ENCODE measurements at regions not wholly inside any gene's neighbourhood (a gene's known extent, or its start where the extent isn't known, plus 50 kb on each side); places are given as distances from the start of the nearest gene placed in this dataset.

DNA sequence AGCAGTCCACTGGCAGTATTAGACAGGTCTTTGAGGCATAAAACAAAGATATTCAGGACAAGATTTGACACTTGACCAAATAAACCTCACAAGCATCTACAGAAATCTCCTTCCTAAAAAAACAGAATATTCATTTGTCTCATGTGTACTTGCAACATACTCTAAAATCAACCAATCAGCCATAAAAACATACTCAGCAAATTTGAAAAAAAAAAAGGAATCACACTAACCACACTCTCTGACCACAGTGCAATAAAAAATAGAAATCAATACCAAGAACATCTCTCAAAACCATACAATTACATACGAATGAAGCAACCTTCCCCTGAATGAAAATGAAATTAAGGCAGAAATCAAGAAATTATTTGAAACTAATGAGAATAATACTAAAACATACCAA is 591.3 kb downstream of the FAM133A start:
- TF ChIP-seq MAX (IDR thresholded peaks at IDR 0.05), result no peak
- TF ChIP-seq, protein P1, sequence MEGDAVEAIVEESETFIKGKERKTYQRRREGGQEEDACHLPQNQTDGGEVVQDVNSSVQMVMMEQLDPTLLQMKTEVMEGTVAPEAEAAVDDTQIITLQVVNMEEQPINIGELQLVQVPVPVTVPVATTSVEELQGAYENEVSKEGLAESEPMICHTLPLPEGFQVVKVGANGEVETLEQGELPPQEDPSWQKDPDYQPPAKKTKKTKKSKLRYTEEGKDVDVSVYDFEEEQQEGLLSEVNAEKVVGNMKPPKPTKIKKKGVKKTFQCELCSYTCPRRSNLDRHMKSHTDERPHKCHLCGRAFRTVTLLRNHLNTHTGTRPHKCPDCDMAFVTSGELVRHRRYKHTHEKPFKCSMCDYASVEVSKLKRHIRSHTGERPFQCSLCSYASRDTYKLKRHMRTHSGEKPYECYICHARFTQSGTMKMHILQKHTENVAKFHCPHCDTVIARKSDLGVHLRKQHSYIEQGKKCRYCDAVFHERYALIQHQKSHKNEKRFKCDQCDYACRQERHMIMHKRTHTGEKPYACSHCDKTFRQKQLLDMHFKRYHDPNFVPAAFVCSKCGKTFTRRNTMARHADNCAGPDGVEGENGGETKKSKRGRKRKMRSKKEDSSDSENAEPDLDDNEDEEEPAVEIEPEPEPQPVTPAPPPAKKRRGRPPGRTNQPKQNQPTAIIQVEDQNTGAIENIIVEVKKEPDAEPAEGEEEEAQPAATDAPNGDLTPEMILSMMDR (IDR thresholded peaks at IDR 0.05; ENCODE audit: low read depth, low read length, missing input control), result no peak
- TF ChIP-seq HNF4G (IDR thresholded peaks at IDR 0.05), result no peak
- TF ChIP-seq SP1 (IDR thresholded peaks at IDR 0.05), result no peak
- no peak for TF ChIP-seq TAF1 (conservative IDR thresholded peaks at IDR 0.05)
- TF ChIP-seq RAD21 (IDR thresholded peaks at IDR 0.05), result no peak
- no peak for TF ChIP-seq JUND (IDR thresholded peaks at IDR 0.05)
- TF ChIP-seq, protein P2, sequence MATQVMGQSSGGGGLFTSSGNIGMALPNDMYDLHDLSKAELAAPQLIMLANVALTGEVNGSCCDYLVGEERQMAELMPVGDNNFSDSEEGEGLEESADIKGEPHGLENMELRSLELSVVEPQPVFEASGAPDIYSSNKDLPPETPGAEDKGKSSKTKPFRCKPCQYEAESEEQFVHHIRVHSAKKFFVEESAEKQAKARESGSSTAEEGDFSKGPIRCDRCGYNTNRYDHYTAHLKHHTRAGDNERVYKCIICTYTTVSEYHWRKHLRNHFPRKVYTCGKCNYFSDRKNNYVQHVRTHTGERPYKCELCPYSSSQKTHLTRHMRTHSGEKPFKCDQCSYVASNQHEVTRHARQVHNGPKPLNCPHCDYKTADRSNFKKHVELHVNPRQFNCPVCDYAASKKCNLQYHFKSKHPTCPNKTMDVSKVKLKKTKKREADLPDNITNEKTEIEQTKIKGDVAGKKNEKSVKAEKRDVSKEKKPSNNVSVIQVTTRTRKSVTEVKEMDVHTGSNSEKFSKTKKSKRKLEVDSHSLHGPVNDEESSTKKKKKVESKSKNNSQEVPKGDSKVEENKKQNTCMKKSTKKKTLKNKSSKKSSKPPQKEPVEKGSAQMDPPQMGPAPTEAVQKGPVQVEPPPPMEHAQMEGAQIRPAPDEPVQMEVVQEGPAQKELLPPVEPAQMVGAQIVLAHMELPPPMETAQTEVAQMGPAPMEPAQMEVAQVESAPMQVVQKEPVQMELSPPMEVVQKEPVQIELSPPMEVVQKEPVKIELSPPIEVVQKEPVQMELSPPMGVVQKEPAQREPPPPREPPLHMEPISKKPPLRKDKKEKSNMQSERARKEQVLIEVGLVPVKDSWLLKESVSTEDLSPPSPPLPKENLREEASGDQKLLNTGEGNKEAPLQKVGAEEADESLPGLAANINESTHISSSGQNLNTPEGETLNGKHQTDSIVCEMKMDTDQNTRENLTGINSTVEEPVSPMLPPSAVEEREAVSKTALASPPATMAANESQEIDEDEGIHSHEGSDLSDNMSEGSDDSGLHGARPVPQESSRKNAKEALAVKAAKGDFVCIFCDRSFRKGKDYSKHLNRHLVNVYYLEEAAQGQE (IDR thresholded peaks at IDR 0.05), result no peak
- TF ChIP-seq ATF3 (IDR thresholded peaks at IDR 0.05), result no peak
- no peak for TF ChIP-seq YY1 (IDR thresholded peaks at IDR 0.05)
- no peak for TF ChIP-seq FOXA1 (IDR thresholded peaks at IDR 0.05)
- TF ChIP-seq RXRA (IDR thresholded peaks at IDR 0.05), result no peak
